HT-29 (cell line): ENCODE measurements at regions not wholly inside any gene's neighbourhood (a gene's known extent, or its start where the extent isn't known, plus 50 kb on each side); places are given as distances from the start of the nearest gene placed in this dataset.
"Not testable (repeated sequence)": the region's sequence is repeated elsewhere in the genome, so short reads cannot be mapped to it uniquely, and the experiment has no call there.

Experiments
- DNase-seq: peaks from one replicate; pipeline ENCODE4 v3.0.0-alpha.2; 2015; ENCODE audit warnings: low spot score

- DNase-seq, result no peak
Observed at GRCh38 chr1:61028136-61028535, 54.2 kb upstream of the NFIA start.

DNA sequence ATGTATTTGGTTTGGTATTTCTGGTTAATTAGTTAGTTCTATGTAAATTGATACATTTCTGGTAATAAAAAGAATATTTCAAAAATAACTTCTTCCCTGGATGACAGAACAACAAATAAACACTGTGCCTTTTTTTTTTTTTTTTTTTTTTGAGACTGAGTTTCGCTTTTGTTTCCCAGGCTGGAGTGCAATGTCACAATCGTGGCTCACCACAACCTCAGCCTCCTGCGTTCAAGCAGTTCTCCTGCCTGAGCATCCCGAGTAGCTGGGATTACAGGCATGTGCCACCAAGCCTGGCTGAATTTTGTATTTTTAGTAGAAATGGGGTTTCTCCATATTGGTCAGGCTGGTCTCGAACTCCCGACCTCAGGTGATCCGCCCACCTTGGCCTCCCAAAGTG is 64.3 kb upstream of the NFIA start:
- DNase-seq, result not testable (repeated sequence)

DNA sequence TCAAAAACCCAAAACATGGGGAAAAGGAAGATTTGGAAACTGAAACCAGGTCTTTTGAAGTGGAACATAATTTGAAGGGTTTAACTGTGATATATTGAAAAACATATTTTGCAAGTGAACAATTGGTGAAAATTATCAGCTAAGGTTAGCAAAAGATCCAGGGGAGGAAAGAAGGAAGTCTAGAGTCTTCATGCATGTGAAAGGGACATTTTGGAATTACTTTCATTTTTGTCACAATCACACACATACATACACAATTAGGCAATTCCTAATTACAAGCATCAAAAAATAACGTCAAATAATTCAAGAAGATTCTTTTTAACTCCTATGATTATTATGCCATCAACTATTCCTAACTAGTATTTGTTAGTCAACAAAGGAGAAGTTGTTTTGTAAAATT is 64.7 kb upstream of the NFIA start:
- no peak for DNase-seq

- no peak for DNase-seq
Observed at GRCh38 chr1:61013946-61014667, 68.3 kb upstream of the NFIA start.

- no peak for DNase-seq
Observed at GRCh38 chr1:61013189-61013945, 69.0 kb upstream of the NFIA start.

DNA sequence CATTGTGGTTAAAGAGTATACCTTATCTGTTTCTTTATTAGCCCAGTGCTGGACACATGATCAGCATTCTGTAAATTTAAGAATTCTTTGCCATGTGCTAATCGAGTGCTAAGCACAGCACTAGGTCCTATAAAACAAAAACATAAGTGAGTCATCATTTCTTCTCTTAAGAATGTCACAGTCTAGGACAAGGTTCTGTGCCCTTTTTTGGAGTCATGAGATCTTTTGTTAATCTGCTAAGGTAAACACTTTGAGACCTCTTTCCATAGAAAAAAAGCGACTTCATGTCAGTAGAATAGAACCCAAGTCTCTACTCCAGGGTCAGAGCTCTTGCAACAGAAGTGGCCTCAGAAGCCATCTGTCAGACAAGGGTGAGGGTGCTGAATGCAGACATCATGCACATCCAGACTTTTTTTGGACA is 70.0 kb upstream of the NFIA start:
- DNase-seq, result no peak

- no peak for DNase-seq
Observed at GRCh38 chr1:61011561-61012263, 70.6 kb upstream of the NFIA start.

- DNase-seq, result no peak
Observed at GRCh38 chr1:61007534-61008364, 74.6 kb upstream of the NFIA start.

DNA sequence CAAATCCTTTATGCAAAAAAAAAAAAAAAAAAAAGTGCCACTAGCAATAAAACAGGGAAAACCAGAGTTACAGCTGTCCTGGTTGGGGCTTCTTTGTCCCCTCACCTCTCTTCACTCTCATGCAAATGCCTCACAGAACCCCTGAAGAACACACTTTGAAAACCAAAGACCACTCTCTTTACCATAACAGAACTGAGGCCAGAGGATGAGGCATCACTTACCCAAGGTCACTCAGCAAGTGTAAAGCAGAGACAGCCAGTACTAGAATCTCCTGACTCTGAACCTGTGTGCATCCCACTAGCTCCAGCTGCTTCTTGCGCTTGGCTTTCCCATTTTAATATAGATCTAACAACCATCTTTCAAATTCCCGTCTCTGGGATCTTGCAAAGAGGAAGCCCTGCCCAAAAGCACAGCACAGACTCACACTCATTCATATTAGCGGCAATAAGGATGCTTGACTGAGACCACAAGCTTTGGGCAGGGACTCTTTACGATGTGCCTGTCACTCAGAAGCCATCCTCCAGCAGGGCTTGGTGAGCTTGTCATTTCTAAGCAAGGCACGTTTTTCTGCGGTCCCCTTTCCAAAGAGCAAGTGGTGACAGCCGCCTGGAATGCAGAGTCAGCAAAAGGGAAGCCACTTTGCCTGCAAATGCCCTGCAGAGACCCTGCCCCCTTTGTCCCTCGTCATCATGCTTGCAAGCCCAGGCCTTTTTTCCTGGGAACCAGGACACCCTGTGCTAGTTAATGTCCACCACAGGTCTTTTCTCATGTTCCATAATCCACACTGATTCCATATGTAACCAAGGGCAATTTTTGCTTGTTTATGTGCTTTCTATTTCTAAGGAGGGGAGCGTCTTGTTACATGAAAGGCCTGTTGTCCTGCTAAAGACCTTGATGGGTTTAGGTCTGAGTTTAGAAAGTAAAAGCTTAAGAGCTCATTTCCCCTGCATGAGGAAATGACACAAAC is 76.5 kb upstream of the NFIA start:
- no peak for DNase-seq

- no peak for DNase-seq
Observed at GRCh38 chr1:61004262-61005003, 77.9 kb upstream of the NFIA start.

- no peak for DNase-seq
Observed at GRCh38 chr1:61000327-61000726, 82.0 kb upstream of the NFIA start.

- no peak for DNase-seq
Observed at GRCh38 chr1:60998786-60999185, 83.6 kb upstream of the NFIA start.

DNA sequence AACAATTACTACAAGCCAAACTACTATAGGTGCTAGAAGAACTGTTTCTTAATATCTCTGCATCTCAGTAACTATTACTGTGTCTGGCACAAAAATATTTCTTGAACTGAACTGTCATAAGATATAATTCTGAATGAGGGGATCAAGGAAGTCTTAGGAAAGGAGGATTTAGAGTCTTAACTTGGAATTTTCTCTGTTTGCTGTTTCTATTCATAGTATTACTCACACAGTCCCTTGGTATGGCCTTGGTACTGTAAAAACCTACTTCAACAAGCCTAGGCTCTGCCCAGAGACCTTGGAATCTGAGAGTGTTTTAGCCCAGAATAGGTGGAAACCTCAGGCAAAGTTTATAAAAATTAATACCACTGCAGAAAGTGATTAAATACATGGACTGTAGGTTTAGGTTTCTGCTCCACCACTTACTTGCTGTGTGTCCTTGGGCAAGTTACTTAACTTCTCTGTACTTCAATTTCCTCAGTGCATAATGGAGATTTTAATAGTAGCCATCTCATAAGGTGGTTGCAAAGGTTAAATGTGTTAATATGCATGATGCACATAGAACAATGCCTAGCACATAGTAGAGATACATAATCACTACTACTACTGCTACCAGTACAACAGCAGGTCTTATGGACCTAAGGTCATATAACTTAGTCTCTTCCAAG is 87.4 kb upstream of the NFIA start:
- DNase-seq, result no peak

GRCh38 chr1:60994369-60994768 is 88.0 kb upstream of the NFIA start:
- no peak for DNase-seq

DNA sequence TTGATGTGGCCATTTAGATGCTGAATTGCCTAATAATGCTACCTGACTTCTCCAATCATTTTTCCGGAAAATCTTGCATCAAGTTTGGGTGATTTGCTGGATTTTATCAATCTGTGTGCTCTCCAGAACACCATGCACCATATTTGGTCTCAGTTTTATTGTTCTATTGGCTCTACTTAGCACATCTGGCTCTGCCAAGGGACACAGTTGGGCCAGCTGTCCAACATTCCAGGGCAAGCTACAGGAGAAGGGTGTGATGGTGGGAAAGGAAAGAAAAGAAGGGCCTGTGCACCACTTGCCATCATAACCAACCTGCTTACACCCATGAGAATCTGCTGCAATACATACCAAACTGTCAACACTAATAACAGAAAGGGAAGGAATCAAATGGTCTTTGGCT is 90.2 kb upstream of the NFIA start:
- no peak for DNase-seq

DNA sequence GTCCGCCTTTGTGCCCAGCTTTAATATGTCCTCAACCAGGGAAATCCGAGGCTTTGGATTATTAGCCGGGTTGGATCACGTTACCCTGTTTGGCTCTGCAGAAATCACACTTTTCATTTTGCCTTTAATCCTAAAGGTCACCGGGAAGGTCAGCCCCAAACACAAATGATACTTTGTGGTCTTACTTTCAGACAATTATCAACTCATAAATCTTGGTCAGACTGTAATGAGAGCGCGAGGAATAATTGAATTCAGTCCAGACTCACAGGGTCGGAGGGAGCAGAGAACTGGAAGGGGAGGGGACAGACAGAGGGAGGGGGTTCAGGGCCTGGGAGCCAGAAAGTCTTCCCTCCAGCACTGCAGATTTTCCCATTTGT is 91.7 kb upstream of the NFIA start:
- no peak for DNase-seq

- DNase-seq, result no peak
Observed at GRCh38 chr1:60989749-60990713, 92.3 kb upstream of the NFIA start.

DNA sequence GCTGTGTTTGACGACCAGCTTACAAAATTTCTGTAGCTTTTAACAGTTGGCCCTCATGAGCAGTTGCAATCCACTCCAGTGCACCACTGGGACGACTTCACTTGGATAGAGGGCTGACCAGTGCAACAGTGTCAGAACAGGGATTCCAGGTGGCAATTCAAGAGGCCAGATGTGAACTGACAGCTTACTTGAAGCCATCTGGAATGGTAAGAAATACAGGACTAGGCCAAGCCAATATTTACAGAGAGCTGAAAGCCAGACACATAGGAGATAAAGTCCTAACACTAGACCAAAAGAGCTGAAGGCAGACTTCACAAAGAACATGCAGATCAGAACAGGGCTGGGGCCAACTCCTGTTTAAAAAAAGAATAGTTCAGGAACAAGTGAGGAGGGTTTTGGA is 93.5 kb upstream of the NFIA start:
- no peak for DNase-seq
